Upper lobe of left lung (tissue), 4 donors: ENCODE measurements at regions not wholly inside any gene's neighbourhood (a gene's known extent, or its start where the extent isn't known, plus 50 kb on each side); places are given as distances from the start of the nearest gene placed in this dataset.

Experiments used
- CTCF ChIP-seq, 6 experiments: fragments of 450-650 bp in 4 of 6; fragments of 200-600 bp in 2 of 6; sonication (generic) in 2 of 6; IDR thresholded peaks; one replicate each; pipeline ENCODE4 v1.5.1; 2016 to 2019; ENCODE audit warnings: antibody characterized with exemption in 6 of 6
- POLR2A ChIP-seq, 4 donors: fragments of 450-650 bp; IDR thresholded peaks; one replicate each; pipeline ENCODE4 v1.5.1; 2016 to 2017; ENCODE audit warnings: antibody characterized with exemption in 4 of 4, mild to moderate bottlenecking in 2 of 4
- POLR2AphosphoS5 ChIP-seq, 2 donors: sonication (generic); formaldehyde crosslinking; IDR thresholded peaks; one replicate each; pipeline ENCODE4 v1.5.1; 2017; ENCODE audit warnings: antibody characterized with exemption in 2 of 2

GRCh38 chr9:38319496-38320173, 72.9 kb upstream of the ALDH1B1 start:
- no peak for TF ChIP-seq CTCF (IDR thresholded peaks at IDR 0.05)
- no peak for TF ChIP-seq POLR2AphosphoS5 (IDR thresholded peaks at IDR 0.05)
- TF ChIP-seq POLR2A (IDR thresholded peaks at IDR 0.05) = no peak
